ENCODE measurements at regions not wholly inside any gene's neighbourhood (a gene's known extent, or its start where the extent isn't known, plus 50 kb on each side); places are given as distances from the start of the nearest gene placed in this dataset.

GRCh38 chrX:16488959-16489358 lies 161.0 kb upstream of the S100G start:
- DNase-seq: no peak
- intact Hi-C loops (cut with DNase I; ENCODE audit: low total_unique reads): no loop called here
- no peaks in the 10 kb centered on the region for H3K36me3 ChIP-seq
- TF ChIP-seq POLR2AphosphoS5 (IDR thresholded peaks at IDR 0.05) (no peak), CTCF (IDR thresholded peaks at IDR 0.05 in 8 of 11, conservative IDR thresholded peaks at IDR 0.05 in 3 of 11) (no peak), POLR2A (IDR thresholded peaks at IDR 0.05) (no peak)
- peaks cover 0 to 17% (median 0%) of the 10 kb centered on the region in 7 donors for H3K27me3 ChIP-seq (replicated peaks in 1 of 7)
- no peak overlapping the region for H3K4me3 ChIP-seq
- H3K4me1 ChIP-seq: no peaks in the 10 kb centered on the region
- H3K27ac ChIP-seq: no peak overlapping the region
- no peaks in the 10 kb centered on the region for H3K9me3 ChIP-seq
- WGBS, 5 donors: 93 to 98% (median 93%) methylated on average over 3 of the region's 3 CpGs

- Histone ChIP-seq H3K9me3 (no peaks in the 10 kb centered on the region), H3K4me3 (no peak overlapping the region), H3K36me3 (no peaks in the 10 kb centered on the region), H3K4me1 (no peaks in the 10 kb centered on the region), H3K27ac (no peak overlapping the region), H3K27me3 (replicated peaks in 1 of 7) (peaks cover 0 to 13% (median 0%) of the 10 kb centered on the region in 7 donors)
- no peak for DNase-seq
- intact Hi-C loops (cut with DNase I; ENCODE audit: low total_unique reads): no loop called here
- 71 to 88% (median 81%) methylated on average over 1 of the region's 1 CpG for WGBS, 5 donors
- TF ChIP-seq POLR2AphosphoS5 (IDR thresholded peaks at IDR 0.05) (no peak), POLR2A (IDR thresholded peaks at IDR 0.05) (no peak), CTCF (IDR thresholded peaks at IDR 0.05 in 8 of 11, conservative IDR thresholded peaks at IDR 0.05 in 3 of 11) (no peak)
These were observed 158.5 kb upstream of the S100G start for GRCh38 chrX:16491461-16491860.

- Histone ChIP-seq H3K36me3 (no peaks in the 10 kb centered on the region), H3K4me1 (no peaks in the 10 kb centered on the region), H3K9me3 (no peaks in the 10 kb centered on the region), H3K4me3 (no peak overlapping the region), H3K27me3 (replicated peaks in 1 of 7) (no peaks in the 10 kb centered on the region), H3K27ac (no peak overlapping the region)
- TF ChIP-seq POLR2AphosphoS5 (IDR thresholded peaks at IDR 0.05) (no peak), POLR2A (IDR thresholded peaks at IDR 0.05) (no peak), CTCF (IDR thresholded peaks at IDR 0.05 in 8 of 11, conservative IDR thresholded peaks at IDR 0.05 in 3 of 11) (no peak)
- WGBS, 5 donors: 79 to 100% (median 86%) methylated on average over 3 of the region's 3 CpGs
- DNase-seq: no peak
- intact Hi-C loops (cut with DNase I; ENCODE audit: low total_unique reads): no loop called here
These were observed 153.8 kb upstream of the S100G start for GRCh38 chrX:16496175-16496574.

- 83 to 88% (median 85%) methylated on average over 9 to 11 of the region's 11 CpGs for WGBS, 5 donors
- no peaks in the 10 kb centered on the region for H3K36me3 ChIP-seq
- no peak overlapping the region for H3K27ac ChIP-seq
- H3K9me3 ChIP-seq: no peaks in the 10 kb centered on the region
- intact Hi-C loops (cut with DNase I; ENCODE audit: low total_unique reads): no loop called here
- TF ChIP-seq CTCF (IDR thresholded peaks at IDR 0.05 in 8 of 11, conservative IDR thresholded peaks at IDR 0.05 in 3 of 11) (no peak), POLR2AphosphoS5 (IDR thresholded peaks at IDR 0.05) (no peak), POLR2A (IDR thresholded peaks at IDR 0.05) (no peak)
- H3K4me1 ChIP-seq: no peaks in the 10 kb centered on the region
- no peak for DNase-seq
- H3K4me3 ChIP-seq: no peak overlapping the region
- H3K27me3 ChIP-seq (replicated peaks in 1 of 7): peaks cover 0 to 2% (median 0%) of the 10 kb centered on the region in 7 donors
These were observed 137.9 kb upstream of the S100G start for GRCh38 chrX:16511796-16512776.
